CD4-positive, alpha-beta T cell treated with Interleukin-12 subunit alpha and Interleukin-12 subunit beta, for 1 hour (primary cell): ENCODE measurements at regions not wholly inside any gene's neighbourhood (a gene's known extent, or its start where the extent isn't known, plus 50 kb on each side); places are given as distances from the start of the nearest gene placed in this dataset.

Experiments
- DNase-seq: peaks from one replicate; pipeline ENCODE4 v3.0.0-alpha.2; 2020

GRCh38 chr13:27014406-27015359, 156.9 kb downstream of the USP12 start:
- no peak for DNase-seq

GRCh38 chr13:27012482-27013197, 159.0 kb downstream of the USP12 start:
- no peak for DNase-seq

GRCh38 chr13:27011661-27012060, 159.9 kb downstream of the USP12 start:
- DNase-seq = no peak

- no peak for DNase-seq
These were observed 162.9 kb downstream of the USP12 start for GRCh38 chr13:27008733-27009132.

- DNase-seq = no peak
These were observed 164.4 kb downstream of the USP12 start for GRCh38 chr13:27007166-27007565.

GRCh38 chr13:27006519-27007161, 165.0 kb downstream of the USP12 start:
- DNase-seq = no peak

- no peak for DNase-seq
These were observed 165.6 kb downstream of the USP12 start for GRCh38 chr13:27005976-27006518.

- no peak for DNase-seq
These were observed 166.1 kb downstream of the USP12 start for GRCh38 chr13:27005556-27005955.

GRCh38 chr13:27004866-27005265, 166.7 kb downstream of the USP12 start:
- no peak for DNase-seq

- DNase-seq = no peak
These were observed 167.3 kb downstream of the USP12 start for GRCh38 chr13:27004326-27004725.

- DNase-seq = no peak
These were observed 169.9 kb downstream of the USP12 start for GRCh38 chr13:27001705-27002104.

- no peak for DNase-seq
These were observed 170.9 kb downstream of the USP12 start for GRCh38 chr13:27000686-27001085.

GRCh38 chr13:26999499-26999898, 172.1 kb downstream of the USP12 start:
- no peak for DNase-seq

- DNase-seq = no peak
These were observed 173.3 kb downstream of the USP12 start for GRCh38 chr13:26998292-26998691.

- DNase-seq = no peak
These were observed 174.5 kb downstream of the USP12 start for GRCh38 chr13:26996965-26997752.

- DNase-seq = no peak
These were observed 176.5 kb downstream of the USP12 start for GRCh38 chr13:26995159-26995558.

- no peak for DNase-seq
These were observed 177.8 kb downstream of the USP12 start for GRCh38 chr13:26993780-26994179.

GRCh38 chr13:26992951-26993719, 178.5 kb downstream of the USP12 start:
- no peak for DNase-seq

- DNase-seq = no peak
These were observed 180.0 kb downstream of the USP12 start for GRCh38 chr13:26991508-26992181.

GRCh38 chr13:26989957-26990713, 181.5 kb downstream of the USP12 start:
- DNase-seq = no peak
